K562 (cell line): ENCODE measurements at regions not wholly inside any gene's neighbourhood (a gene's known extent, or its start where the extent isn't known, plus 50 kb on each side); places are given as distances from the start of the nearest gene placed in this dataset.

Source experiments
- ATF7 ChIP-seq: fragments of 450-650 bp; IDR thresholded peaks from 2 replicates; pipeline ENCODE4 v1.7.1; 2014; ENCODE audit warnings: mild to moderate bottlenecking, moderate library complexity
- E2F5 ChIP-seq: sonication (generic); formaldehyde crosslinking; IDR thresholded peaks from 2 replicates; pipeline ENCODE4 v1.8.0; 2022; ENCODE audit warnings: mild to moderate bottlenecking, missing genetic modification reagents
- ETS2 ChIP-seq: IDR thresholded peaks from 2 replicates; pipeline ENCODE4 v1.6.1; 2016; ENCODE audit warnings: borderline replicate concordance, missing genetic modification characterization, mild to moderate bottlenecking, moderate library complexity, missing compliant biosample characterization; ENCODE audit not compliant: poor library complexity, severe bottlenecking
- FOXA1 ChIP-seq: fragments of 450-650 bp; IDR thresholded peaks from 2 replicates; pipeline ENCODE4 v1.6.1; 2016; ENCODE audit warnings: mild to moderate bottlenecking, borderline replicate concordance
- JUND ChIP-seq, 2 experiments: IDR thresholded peaks; 2 replicates in 1 of 2; 3 replicates in 1 of 2; pipeline ENCODE4 v1.6.1; 2011; ENCODE audit warnings: borderline replicate concordance in 2 of 2, low read depth in 2 of 2, low read length in 2 of 2, improper control_type of control experiment in 1 of 2, missing biosample characterization in 1 of 2, missing genetic modification characterization in 1 of 2, missing genetic modification reagents in 1 of 2
- MAZ ChIP-seq, 2 experiments: fragments of 450-650 bp in 1 of 2; sonication (generic) in 1 of 2; formaldehyde crosslinking; IDR thresholded peaks in 1 of 2; conservative IDR thresholded peaks in 1 of 2; 2 replicates each; pipeline versions ENCODE4 v1.4.0 to v1.5.0; 2020; ENCODE audit warnings: mild to moderate bottlenecking in 1 of 2, missing genetic modification reagents in 1 of 2
- NCOA4 ChIP-seq: fragments of 450-650 bp; IDR thresholded peaks from 2 replicates; pipeline ENCODE4 v1.6.1; 2018; ENCODE audit warnings: mild to moderate bottlenecking; ENCODE audit not compliant: partially characterized antibody
- NRF1 ChIP-seq, 2 experiments: fragments of 450-650 bp; IDR thresholded peaks in 1 of 2; conservative IDR thresholded peaks in 1 of 2; 2 replicates each; pipeline ENCODE4 v1.6.1; 2014; ENCODE audit warnings: mild to moderate bottlenecking in 2 of 2
- SETDB1 ChIP-seq: IDR thresholded peaks from one replicate; pipeline ENCODE4 v1.6.1; 2012; ENCODE audit warnings: low read length, control low read depth, inconsistent platforms
- SMARCA5 ChIP-seq: fragments of 450-650 bp; IDR thresholded peaks from 2 replicates; pipeline ENCODE4 v1.6.1; 2016
- SNRNP70 ChIP-seq: fragments of 200-400 bp; formaldehyde crosslinking; optimal IDR thresholded peaks from 2 replicates; pipeline ENCODE3; 2017; ENCODE audit warnings: low read depth, low read length
- SUPT5H ChIP-seq: fragments of 450-650 bp; IDR thresholded peaks from 2 replicates; pipeline ENCODE4 v1.6.1; 2016
- TBP ChIP-seq: optimal IDR thresholded peaks from 2 replicates; pipeline ENCODE3; 2011; ENCODE audit warnings: low read depth, low read length, improper control_type of control experiment
- ZNF146 ChIP-seq: IDR thresholded peaks from one replicate; pipeline ENCODE4 v1.6.1; 2018; ENCODE audit warnings: missing compliant biosample characterization; ENCODE audit not compliant: unreplicated experiment
- ZNF316 ChIP-seq: fragments of 450-650 bp; IDR thresholded peaks from 2 replicates; pipeline ENCODE4 v1.6.1; 2016
- ZNF347 ChIP-seq: fragments of 450-650 bp; formaldehyde crosslinking; IDR thresholded peaks from 2 replicates; pipeline ENCODE4 v1.4.0; 2020; ENCODE audit warnings: low read depth, mild to moderate bottlenecking, moderate library complexity
- TF ChIP-seq, protein P1 (sequence below): sonication (generic); formaldehyde crosslinking; IDR thresholded peaks from 2 replicates; pipeline ENCODE4 v1.8.0; 2022; ENCODE audit warnings: mild to moderate bottlenecking, missing genetic modification reagents
- TF ChIP-seq, protein P2 (sequence below), 2 experiments: fragments of 450-650 bp; IDR thresholded peaks; 2 replicates each; pipeline ENCODE4 v1.6.1; 2018; ENCODE audit warnings: mild to moderate bottlenecking in 2 of 2, low read depth in 1 of 2; ENCODE audit not compliant: partially characterized antibody in 2 of 2
- TF ChIP-seq, protein P3 (sequence below): fragments of 450-650 bp; formaldehyde crosslinking; IDR thresholded peaks from 2 replicates; pipeline ENCODE4 v1.4.0; 2022; ENCODE audit warnings: missing genetic modification characterization
- TF ChIP-seq, protein P4 (sequence below): fragments of 450-650 bp; IDR thresholded peaks from 2 replicates; pipeline ENCODE4 v1.6.1; 2016

- TF ChIP-seq, protein P1, sequence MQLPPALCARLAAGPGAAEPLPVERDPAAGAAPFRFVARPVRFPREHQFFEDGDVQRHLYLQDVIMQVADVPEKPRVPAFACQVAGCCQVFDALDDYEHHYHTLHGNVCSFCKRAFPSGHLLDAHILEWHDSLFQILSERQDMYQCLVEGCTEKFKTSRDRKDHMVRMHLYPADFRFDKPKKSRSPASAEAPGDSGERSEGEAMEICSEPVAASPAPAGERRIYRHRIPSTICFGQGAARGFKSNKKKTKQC (CRISPR knock-in tag): no peak
- no peak for TF ChIP-seq MAZ (CRISPR knock-in tag; conservative IDR thresholded peaks at IDR 0.05 in 1 of 2, IDR thresholded peaks at IDR 0.05 in 1 of 2)
- no peak for TF ChIP-seq ZNF146
- no peak for TF ChIP-seq TBP
- TF ChIP-seq SUPT5H: no peak
- TF ChIP-seq, protein P2, sequence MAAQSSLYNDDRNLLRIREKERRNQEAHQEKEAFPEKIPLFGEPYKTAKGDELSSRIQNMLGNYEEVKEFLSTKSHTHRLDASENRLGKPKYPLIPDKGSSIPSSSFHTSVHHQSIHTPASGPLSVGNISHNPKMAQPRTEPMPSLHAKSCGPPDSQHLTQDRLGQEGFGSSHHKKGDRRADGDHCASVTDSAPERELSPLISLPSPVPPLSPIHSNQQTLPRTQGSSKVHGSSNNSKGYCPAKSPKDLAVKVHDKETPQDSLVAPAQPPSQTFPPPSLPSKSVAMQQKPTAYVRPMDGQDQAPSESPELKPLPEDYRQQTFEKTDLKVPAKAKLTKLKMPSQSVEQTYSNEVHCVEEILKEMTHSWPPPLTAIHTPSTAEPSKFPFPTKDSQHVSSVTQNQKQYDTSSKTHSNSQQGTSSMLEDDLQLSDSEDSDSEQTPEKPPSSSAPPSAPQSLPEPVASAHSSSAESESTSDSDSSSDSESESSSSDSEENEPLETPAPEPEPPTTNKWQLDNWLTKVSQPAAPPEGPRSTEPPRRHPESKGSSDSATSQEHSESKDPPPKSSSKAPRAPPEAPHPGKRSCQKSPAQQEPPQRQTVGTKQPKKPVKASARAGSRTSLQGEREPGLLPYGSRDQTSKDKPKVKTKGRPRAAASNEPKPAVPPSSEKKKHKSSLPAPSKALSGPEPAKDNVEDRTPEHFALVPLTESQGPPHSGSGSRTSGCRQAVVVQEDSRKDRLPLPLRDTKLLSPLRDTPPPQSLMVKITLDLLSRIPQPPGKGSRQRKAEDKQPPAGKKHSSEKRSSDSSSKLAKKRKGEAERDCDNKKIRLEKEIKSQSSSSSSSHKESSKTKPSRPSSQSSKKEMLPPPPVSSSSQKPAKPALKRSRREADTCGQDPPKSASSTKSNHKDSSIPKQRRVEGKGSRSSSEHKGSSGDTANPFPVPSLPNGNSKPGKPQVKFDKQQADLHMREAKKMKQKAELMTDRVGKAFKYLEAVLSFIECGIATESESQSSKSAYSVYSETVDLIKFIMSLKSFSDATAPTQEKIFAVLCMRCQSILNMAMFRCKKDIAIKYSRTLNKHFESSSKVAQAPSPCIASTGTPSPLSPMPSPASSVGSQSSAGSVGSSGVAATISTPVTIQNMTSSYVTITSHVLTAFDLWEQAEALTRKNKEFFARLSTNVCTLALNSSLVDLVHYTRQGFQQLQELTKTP (IDR thresholded peaks at IDR 0.05; ENCODE audit: low read depth in 1 of 2, partially characterized antibody in 2 of 2): no peak
- no peak for TF ChIP-seq ZNF347 (CRISPR knock-in tag)
- no peak for TF ChIP-seq FOXA1
- no peak for TF ChIP-seq SMARCA5
- TF ChIP-seq JUND (IDR thresholded peaks at IDR 0.05; ENCODE audit: borderline replicate concordance, low read depth, low read length): no peak
- TF ChIP-seq JUND (tag; IDR thresholded peaks at IDR 0.05; ENCODE audit: borderline replicate concordance, low read depth, low read length): no peak
- TF ChIP-seq, protein P3, sequence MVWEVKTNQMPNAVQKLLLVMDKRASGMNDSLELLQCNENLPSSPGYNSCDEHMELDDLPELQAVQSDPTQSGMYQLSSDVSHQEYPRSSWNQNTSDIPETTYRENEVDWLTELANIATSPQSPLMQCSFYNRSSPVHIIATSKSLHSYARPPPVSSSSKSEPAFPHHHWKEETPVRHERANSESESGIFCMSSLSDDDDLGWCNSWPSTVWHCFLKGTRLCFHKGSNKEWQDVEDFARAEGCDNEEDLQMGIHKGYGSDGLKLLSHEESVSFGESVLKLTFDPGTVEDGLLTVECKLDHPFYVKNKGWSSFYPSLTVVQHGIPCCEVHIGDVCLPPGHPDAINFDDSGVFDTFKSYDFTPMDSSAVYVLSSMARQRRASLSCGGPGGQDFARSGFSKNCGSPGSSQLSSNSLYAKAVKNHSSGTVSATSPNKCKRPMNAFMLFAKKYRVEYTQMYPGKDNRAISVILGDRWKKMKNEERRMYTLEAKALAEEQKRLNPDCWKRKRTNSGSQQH (CRISPR knock-in tag): no peak
- TF ChIP-seq NCOA4: no peak
- TF ChIP-seq SNRNP70: no peak
- TF ChIP-seq, protein P4, sequence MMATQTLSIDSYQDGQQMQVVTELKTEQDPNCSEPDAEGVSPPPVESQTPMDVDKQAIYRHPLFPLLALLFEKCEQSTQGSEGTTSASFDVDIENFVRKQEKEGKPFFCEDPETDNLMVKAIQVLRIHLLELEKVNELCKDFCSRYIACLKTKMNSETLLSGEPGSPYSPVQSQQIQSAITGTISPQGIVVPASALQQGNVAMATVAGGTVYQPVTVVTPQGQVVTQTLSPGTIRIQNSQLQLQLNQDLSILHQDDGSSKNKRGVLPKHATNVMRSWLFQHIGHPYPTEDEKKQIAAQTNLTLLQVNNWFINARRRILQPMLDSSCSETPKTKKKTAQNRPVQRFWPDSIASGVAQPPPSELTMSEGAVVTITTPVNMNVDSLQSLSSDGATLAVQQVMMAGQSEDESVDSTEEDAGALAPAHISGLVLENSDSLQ: no peak
- TF ChIP-seq NRF1 (conservative IDR thresholded peaks at IDR 0.05 in 1 of 2, IDR thresholded peaks at IDR 0.05 in 1 of 2): peak; percentile 85 to 88
- no peak for TF ChIP-seq E2F5 (CRISPR knock-in tag)
- no peak for TF ChIP-seq ZNF316
- TF ChIP-seq ATF7: peak; percentile 29; the same call in 1 of the 2 replicates
- no peak for TF ChIP-seq ETS2 (tag)
- no peak for TF ChIP-seq SETDB1
Observed at GRCh38 chrX:40266490-40267333, 169.0 kb upstream of the BCOR start (continued).
